WI38 (cell line): ENCODE measurements at regions not wholly inside any gene's neighbourhood (a gene's known extent, or its start where the extent isn't known, plus 50 kb on each side); places are given as distances from the start of the nearest gene placed in this dataset.

Experiments
- H3K4me3 ChIP-seq: 2 replicates; pipeline ENCODE4 v1.5.1; 2011; ENCODE audit warnings: low read depth, mild to moderate bottlenecking, control low read depth, low read length
- CTCF ChIP-seq: IDR thresholded peaks from 2 replicates; pipeline ENCODE4 v1.5.1; 2012; ENCODE audit warnings: low read depth, mild to moderate bottlenecking, control low read depth, low read length

DNA sequence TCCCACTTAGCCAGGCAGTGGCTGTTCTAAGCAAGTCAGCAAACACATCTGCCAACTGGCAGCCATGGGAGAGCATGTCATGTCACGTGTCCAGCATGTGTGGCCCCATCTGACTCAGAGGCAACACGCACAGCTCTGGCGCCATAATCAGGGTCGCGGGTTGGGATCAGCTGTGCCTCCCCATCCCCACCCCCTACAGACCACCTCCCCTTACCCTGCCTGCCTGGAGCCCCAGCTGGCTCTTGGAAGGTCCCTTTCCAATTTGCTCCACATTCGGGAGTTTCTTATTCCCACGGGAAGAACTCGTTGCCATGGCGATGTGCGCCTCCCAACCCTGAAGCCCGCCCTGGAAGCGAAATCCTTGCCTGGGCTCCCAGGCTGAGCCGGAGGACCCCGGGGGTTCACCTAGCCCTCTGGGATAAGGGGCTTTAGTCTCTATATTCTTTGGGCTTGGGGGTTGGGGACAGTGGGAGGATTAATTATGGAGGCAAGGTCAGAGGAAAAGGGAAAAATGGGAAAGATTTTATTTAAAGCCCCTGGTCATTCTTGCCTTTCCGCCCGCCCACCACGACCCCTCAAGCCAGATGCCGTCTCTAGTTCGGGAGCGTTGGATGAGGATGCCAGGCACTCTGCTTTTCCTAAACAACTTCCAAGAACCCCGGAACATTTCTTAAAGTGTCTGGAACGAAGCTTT lies 283.7 kb downstream of the ZEB1 start:
- peak overlapping the region; percentile 73 for H3K4me3 ChIP-seq
- TF ChIP-seq CTCF: no peak

DNA sequence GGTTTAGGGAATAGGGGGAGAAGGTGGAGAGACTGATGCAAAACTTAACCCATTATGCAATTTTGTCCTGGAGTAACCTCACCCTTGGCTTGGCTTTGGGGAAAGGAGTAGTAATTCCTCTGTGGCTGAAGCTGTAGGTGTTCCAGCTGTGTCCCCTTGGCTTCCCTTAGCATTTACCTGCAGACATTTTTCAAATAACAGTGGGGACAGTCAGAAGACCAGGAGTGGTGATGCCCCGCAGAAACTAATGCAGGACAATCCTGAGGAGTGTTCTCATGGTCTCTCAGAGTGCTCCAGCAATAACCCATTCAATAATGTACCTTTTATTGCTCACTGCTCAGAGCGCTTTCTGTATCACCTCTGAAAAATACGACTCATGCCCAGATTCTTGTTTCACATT lies 282.1 kb downstream of the ZEB1 start:
- H3K4me3 ChIP-seq: no peak overlapping the region
- TF ChIP-seq CTCF: no peak

DNA sequence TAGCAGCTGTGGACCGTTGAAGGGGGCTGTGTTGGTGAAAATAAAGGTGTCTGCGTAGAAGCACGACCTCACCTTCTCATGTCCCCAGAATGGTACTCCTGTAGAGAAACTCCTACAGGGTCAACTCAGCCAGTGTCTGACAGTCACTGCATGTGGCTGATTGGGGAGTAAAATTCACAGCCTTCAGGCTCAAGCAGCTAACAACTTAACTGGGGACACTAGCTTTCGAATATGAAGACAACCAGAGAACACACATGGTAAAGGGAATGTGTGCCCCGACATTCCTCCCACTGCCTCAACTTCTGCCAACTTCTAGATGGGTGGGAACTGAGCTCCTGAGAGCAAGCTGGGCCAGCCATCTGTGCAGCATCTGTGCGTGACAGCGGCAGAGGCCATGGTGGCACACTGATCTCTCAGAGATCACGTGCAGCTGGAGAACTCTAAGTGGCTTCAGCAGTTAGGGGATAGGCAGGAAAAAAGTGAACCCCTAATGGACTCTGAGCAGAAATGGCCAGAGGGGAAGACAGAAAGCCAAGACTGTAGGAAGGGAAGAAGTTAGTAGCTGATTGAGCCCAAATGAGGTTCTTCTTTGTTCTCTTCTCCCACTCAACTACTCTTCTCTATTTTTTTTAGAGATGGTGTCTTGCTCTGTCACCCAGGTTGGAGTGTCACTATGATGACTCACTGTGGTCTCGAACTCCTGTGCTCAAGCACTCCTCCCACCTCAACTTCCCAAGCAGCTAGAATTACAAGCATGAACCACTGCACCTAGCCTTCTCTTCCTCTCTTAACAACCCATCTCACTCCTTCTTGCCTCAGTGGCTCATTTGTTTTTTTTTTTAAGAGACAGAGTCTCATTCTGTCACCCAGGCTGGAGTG lies 280.8 kb downstream of the ZEB1 start:
- H3K4me3 ChIP-seq: no peak overlapping the region
- no peak for TF ChIP-seq CTCF

DNA sequence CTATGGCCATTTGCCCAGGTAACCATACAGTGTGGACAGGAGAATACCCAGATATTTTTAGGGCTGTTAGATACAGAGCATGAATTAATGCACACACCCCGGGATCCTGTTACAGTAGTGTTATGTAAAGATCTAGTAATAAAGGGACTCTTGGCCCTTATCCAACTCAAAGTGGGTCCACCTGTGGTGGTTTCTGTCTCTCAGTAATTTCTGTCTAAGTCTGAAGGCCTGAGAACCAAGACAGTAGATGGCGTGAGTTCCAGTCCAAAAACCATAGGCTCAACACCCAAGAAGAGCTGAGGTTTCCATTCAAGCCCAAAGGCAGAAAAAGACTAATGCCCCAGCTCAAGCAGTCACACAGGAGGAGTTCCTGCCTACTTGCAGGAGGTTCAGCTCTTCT lies 277.7 kb downstream of the ZEB1 start:
- no peak for TF ChIP-seq CTCF
- no peak overlapping the region for H3K4me3 ChIP-seq

GRCh38 chr10:31595992-31596391 lies 277.0 kb downstream of the ZEB1 start:
- TF ChIP-seq CTCF: no peak
- no peak overlapping the region for H3K4me3 ChIP-seq

GRCh38 chr10:31594347-31594873 lies 275.4 kb downstream of the ZEB1 start:
- TF ChIP-seq CTCF: no peak
- H3K4me3 ChIP-seq: no peak overlapping the region

DNA sequence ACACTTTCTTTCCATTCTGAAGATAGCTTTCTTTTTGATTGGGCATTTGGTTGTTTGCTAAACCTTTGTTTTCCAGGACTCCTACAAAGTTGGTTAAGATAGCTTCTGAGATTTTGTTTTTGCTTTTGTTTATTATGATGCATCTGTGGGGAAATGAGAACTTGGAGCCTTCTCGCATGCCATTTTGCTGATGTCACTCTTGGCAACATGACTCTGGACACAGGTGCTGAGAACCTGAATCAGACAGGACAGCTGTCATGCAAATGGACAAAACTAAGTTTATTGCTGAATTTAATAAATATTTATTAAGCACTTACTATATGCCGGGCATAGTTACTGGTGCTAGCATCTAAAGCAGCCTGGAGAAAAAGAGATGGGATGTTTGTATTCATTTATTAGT lies 274.1 kb downstream of the ZEB1 start:
- no peak for TF ChIP-seq CTCF
- no peak overlapping the region for H3K4me3 ChIP-seq
